ENCODE measurements at regions not wholly inside any gene's neighbourhood (a gene's known extent, or its start where the extent isn't known, plus 50 kb on each side); places are given as distances from the start of the nearest gene placed in this dataset.
A peak's percentile ranks its signal among the peaks of the same experiment; 100 is the strongest.

- TF ChIP-seq, protein P1, sequence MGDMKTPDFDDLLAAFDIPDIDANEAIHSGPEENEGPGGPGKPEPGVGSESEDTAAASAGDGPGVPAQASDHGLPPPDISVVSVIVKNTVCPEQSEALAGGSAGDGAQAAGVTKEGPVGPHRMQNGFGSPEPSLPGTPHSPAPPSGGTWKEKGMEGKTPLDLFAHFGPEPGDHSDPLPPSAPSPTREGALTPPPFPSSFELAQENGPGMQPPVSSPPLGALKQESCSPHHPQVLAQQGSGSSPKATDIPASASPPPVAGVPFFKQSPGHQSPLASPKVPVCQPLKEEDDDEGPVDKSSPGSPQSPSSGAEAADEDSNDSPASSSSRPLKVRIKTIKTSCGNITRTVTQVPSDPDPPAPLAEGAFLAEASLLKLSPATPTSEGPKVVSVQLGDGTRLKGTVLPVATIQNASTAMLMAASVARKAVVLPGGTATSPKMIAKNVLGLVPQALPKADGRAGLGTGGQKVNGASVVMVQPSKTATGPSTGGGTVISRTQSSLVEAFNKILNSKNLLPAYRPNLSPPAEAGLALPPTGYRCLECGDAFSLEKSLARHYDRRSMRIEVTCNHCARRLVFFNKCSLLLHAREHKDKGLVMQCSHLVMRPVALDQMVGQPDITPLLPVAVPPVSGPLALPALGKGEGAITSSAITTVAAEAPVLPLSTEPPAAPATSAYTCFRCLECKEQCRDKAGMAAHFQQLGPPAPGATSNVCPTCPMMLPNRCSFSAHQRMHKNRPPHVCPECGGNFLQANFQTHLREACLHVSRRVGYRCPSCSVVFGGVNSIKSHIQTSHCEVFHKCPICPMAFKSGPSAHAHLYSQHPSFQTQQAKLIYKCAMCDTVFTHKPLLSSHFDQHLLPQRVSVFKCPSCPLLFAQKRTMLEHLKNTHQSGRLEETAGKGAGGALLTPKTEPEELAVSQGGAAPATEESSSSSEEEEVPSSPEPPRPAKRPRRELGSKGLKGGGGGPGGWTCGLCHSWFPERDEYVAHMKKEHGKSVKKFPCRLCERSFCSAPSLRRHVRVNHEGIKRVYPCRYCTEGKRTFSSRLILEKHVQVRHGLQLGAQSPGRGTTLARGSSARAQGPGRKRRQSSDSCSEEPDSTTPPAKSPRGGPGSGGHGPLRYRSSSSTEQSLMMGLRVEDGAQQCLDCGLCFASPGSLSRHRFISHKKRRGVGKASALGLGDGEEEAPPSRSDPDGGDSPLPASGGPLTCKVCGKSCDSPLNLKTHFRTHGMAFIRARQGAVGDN (CRISPR knock-in tag; IDR thresholded peaks at IDR 0.05) = peak; percentile 100
- TF ChIP-seq NRL (CRISPR knock-in tag; IDR thresholded peaks at IDR 0.05; ENCODE audit: borderline replicate concordance) = peak; percentile 96
- no peak for TF ChIP-seq ZNF367 (CRISPR knock-in tag; IDR thresholded peaks at IDR 0.05; ENCODE audit: borderline replicate concordance)
- peak; percentile 71; the same call in 1 of the 2 replicates for TF ChIP-seq ZBTB20 (CRISPR knock-in tag; IDR thresholded peaks at IDR 0.05; ENCODE audit: borderline replicate concordance, low read depth)
- TF ChIP-seq, protein P2, sequence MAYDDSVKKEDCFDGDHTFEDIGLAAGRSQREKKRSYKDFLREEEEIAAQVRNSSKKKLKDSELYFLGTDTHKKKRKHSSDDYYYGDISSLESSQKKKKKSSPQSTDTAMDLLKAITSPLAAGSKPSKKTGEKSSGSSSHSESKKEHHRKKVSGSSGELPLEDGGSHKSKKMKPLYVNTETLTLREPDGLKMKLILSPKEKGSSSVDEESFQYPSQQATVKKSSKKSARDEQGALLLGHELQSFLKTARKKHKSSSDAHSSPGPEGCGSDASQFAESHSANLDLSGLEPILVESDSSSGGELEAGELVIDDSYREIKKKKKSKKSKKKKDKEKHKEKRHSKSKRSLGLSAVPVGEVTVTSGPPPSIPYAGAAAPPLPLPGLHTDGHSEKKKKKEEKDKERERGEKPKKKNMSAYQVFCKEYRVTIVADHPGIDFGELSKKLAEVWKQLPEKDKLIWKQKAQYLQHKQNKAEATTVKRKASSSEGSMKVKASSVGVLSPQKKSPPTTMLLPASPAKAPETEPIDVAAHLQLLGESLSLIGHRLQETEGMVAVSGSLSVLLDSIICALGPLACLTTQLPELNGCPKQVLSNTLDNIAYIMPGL (CRISPR knock-in tag; IDR thresholded peaks at IDR 0.05; ENCODE audit: borderline replicate concordance in 1 of 2, low read depth in 1 of 2) = peak; percentile 21 to 87; a peak in 3 of 4 replicates
- no peak for TF ChIP-seq DNMT3B (CRISPR knock-in tag; conservative IDR thresholded peaks at IDR 0.05)
- TF ChIP-seq TRIM24 (CRISPR knock-in tag; IDR thresholded peaks at IDR 0.05) = peak; percentile 91
- TF ChIP-seq ZNF224 (CRISPR knock-in tag; IDR thresholded peaks at IDR 0.05) = peak; percentile 35; the same call in 1 of the 2 replicates
- TF ChIP-seq ZMAT3 (CRISPR knock-in tag; conservative IDR thresholded peaks at IDR 0.05) = peak; percentile 53
- peak; percentile 77; the same call in 1 of the 2 replicates for TF ChIP-seq ZNF3 (CRISPR knock-in tag; IDR thresholded peaks at IDR 0.05)
- TF ChIP-seq, protein P3, sequence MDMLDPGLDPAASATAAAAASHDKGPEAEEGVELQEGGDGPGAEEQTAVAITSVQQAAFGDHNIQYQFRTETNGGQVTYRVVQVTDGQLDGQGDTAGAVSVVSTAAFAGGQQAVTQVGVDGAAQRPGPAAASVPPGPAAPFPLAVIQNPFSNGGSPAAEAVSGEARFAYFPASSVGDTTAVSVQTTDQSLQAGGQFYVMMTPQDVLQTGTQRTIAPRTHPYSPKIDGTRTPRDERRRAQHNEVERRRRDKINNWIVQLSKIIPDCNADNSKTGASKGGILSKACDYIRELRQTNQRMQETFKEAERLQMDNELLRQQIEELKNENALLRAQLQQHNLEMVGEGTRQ (IDR thresholded peaks at IDR 0.05; ENCODE audit: low read depth, low read length) = no peak
- TF ChIP-seq, protein P3 (CRISPR knock-in tag; IDR thresholded peaks at IDR 0.05; ENCODE audit: borderline replicate concordance) = peak; percentile 58
- TF ChIP-seq ZNF513 (CRISPR knock-in tag; conservative IDR thresholded peaks at IDR 0.05) = no peak
- TF ChIP-seq HDAC2 (CRISPR knock-in tag; IDR thresholded peaks at IDR 0.05) = peak; percentile 94
- peak; percentile 84 for TF ChIP-seq BCL6 (CRISPR knock-in tag; IDR thresholded peaks at IDR 0.05)
- no peak; the same call in none of the 2 replicates for TF ChIP-seq ZNF276 (CRISPR knock-in tag; IDR thresholded peaks at IDR 0.05; ENCODE audit: low read depth)
- TF ChIP-seq IRF2 (CRISPR knock-in tag; IDR thresholded peaks at IDR 0.05) = peak; percentile 57
These were observed 84.5 kb upstream of the EGLN3 start (continued) for GRCh38 chr14:34035177-34035933.

All from HepG2 (cell line).